ENCODE measurements at regions not wholly inside any gene's neighbourhood (a gene's known extent, or its start where the extent isn't known, plus 50 kb on each side); places are given as distances from the start of the nearest gene placed in this dataset.

- H3K79me1 ChIP-seq (ENCODE audit: low read depth, low read length) = no peaks in the 10 kb centered on the region
- ChIA-PET CTCF (ENCODE audit: partially characterized antibody) (interaction anchor here (1.0 kb wide), 1 partner anchor 17 kb away, joined by 3 read pairs; no protein-coding TSS in a partner anchor), POLR2A (ENCODE audit: partially characterized antibody) (no interaction called here)
- no peaks in the 10 kb centered on the region for H4K20me1 ChIP-seq (replicated peaks in 1 of 2; ENCODE audit: control insufficient read depth in 1 of 2, insufficient read depth in 2 of 2, low read length in 2 of 2)
- H4K91ac ChIP-seq (replicated peaks; ENCODE audit: insufficient read length, low read length) = no peak overlapping the region
- H3K23ac ChIP-seq (ENCODE audit: insufficient read length) = no peak overlapping the region
- H2BK20ac ChIP-seq (ENCODE audit: low read length) = no peak overlapping the region
- FAIRE-seq = no peak
- H3K4me2 ChIP-seq (ENCODE audit: insufficient read depth in 1 of 2, low read depth in 2 of 2, low read length in 2 of 2) = no peak overlapping the region
- no peak overlapping the region for H3K9ac ChIP-seq (replicated peaks in 1 of 4; ENCODE audit: extremely low read depth in 1 of 4, low read depth in 3 of 4, low read length in 3 of 4)
- H3K27me3 ChIP-seq (replicated peaks in 1 of 4; ENCODE audit: control insufficient read depth in 3 of 4, extremely low read depth in 1 of 4, insufficient read depth in 3 of 4, low read length in 3 of 4) = no peaks in the 10 kb centered on the region
- H2BK12ac ChIP-seq (ENCODE audit: low read depth, low read length) = 0 out of 2 replicates have a peak overlapping the region, but pooled peaks have one; percentile 39
- no peak for TF ChIP-seq ATF3 (IDR thresholded peaks at IDR 0.05; ENCODE audit: insufficient read depth, low read depth, low read length)
- no peak for TF ChIP-seq SUZ12 (IDR thresholded peaks at IDR 0.05; ENCODE audit: low read length)
- no peak for TF ChIP-seq EP300 (IDR thresholded peaks at IDR 0.05; ENCODE audit: borderline replicate concordance in 1 of 2, low read depth in 2 of 2, low read length in 2 of 2)
- no peak for TF ChIP-seq CBX5 (IDR thresholded peaks at IDR 0.05; ENCODE audit: low read depth, low read length)
- TF ChIP-seq MAFK (IDR thresholded peaks at IDR 0.05; ENCODE audit: low read depth, low read length) = no peak
- TF ChIP-seq SP2 (IDR thresholded peaks at IDR 0.05; ENCODE audit: low read length) = no peak
- no peak for TF ChIP-seq POLR2A (IDR thresholded peaks at IDR 0.05; ENCODE audit: control extremely low read depth in 1 of 2, low read depth in 2 of 2, low read length in 2 of 2)
- TF ChIP-seq NRF1 (IDR thresholded peaks at IDR 0.05; ENCODE audit: low read depth, low read length) = no peak
- no peak for TF ChIP-seq SAP30 (IDR thresholded peaks at IDR 0.05; ENCODE audit: insufficient read depth, insufficient replicate concordance, low read length)
- TF ChIP-seq FOSL1 (IDR thresholded peaks at IDR 0.05; ENCODE audit: insufficient read depth, low read depth, low read length) = no peak
- no peak for DNase-seq (ENCODE audit: low read depth in 1 of 2, low spot score in 2 of 2)
- no peak overlapping the region for H3K18ac ChIP-seq (ENCODE audit: extremely low read depth, low read length)
- H3K56ac ChIP-seq (replicated peaks; ENCODE audit: insufficient read length, low read depth, low read length) = no peak overlapping the region
- no peaks in the 10 kb centered on the region for H3K36me3 ChIP-seq (ENCODE audit: control insufficient read depth in 2 of 4, insufficient read depth in 4 of 4, low read length in 3 of 4)
- H3K27ac ChIP-seq (ENCODE audit: low read depth, low read length) = no peak overlapping the region
- H2AFZ ChIP-seq (ENCODE audit: low read length) = no peak overlapping the region
- no peak overlapping the region for H4K5ac ChIP-seq (ENCODE audit: insufficient read length, low read depth, low read length)
- WGBS, 2 experiments (ENCODE audit: extremely low coverage in 1 of 2, insufficient coverage in 1 of 2, insufficient read length in 1 of 2, insufficient replicate concordance in 2 of 2, low coverage in 1 of 2, low lambda C conversion rate in 2 of 2, missing lambda C conversion rate in 1 of 2) = 88% methylated on average over 3 of the region's 4 CpGs; no CpG with 5 or more reads in 1 of the 2 experiments
- no peaks in the 10 kb centered on the region for H3K79me2 ChIP-seq (ENCODE audit: control insufficient read depth in 1 of 2, insufficient read depth in 2 of 2, low read length in 2 of 2)
- no peaks in the 10 kb centered on the region for H3K9me3 ChIP-seq (ENCODE audit: insufficient read depth in 2 of 2, low read depth in 1 of 2, low read length in 1 of 2)
- H4K8ac ChIP-seq (ENCODE audit: extremely low read depth, insufficient read depth, low read length) = no peak overlapping the region
- no peak overlapping the region for H3K14ac ChIP-seq (ENCODE audit: insufficient read length)
- no peaks in the 10 kb centered on the region for H3K23me2 ChIP-seq (ENCODE audit: low read depth, low read length)
- H2AK5ac ChIP-seq (ENCODE audit: low read depth, low read length) = no peak overlapping the region
- no peak overlapping the region for H3K4me3 ChIP-seq (ENCODE audit: extremely low read depth in 1 of 4, insufficient read depth in 2 of 4, low read depth in 3 of 4, low read length in 4 of 4)
- no peak overlapping the region for H2BK120ac ChIP-seq (replicated peaks; ENCODE audit: low read depth, low read length)
- H2BK5ac ChIP-seq (ENCODE audit: low read depth, low read length) = no peak overlapping the region
- no peak overlapping the region for H2BK15ac ChIP-seq (ENCODE audit: low read length)
- H3K4ac ChIP-seq (replicated peaks; ENCODE audit: insufficient read length, low read depth, low read length) = no peak overlapping the region
- peaks cover 0 to 3% (median 1%) of the 10 kb centered on the region in 4 experiments; a peak in 4 of 7 replicates for H3K4me1 ChIP-seq (replicated peaks in 1 of 4; ENCODE audit: control insufficient read depth in 3 of 4, insufficient read depth in 4 of 4, low read length in 3 of 4)
Observed at GRCh38 chr15:70261083-70261482, 163.4 kb upstream of the TLE3 start.

All from H1 (cell line).